Uterus (tissue), 3 donors: ENCODE measurements at regions not wholly inside any gene's neighbourhood (a gene's known extent, or its start where the extent isn't known, plus 50 kb on each side); places are given as distances from the start of the nearest gene placed in this dataset.
A peak's percentile ranks its signal among the peaks of the same experiment; 100 is the strongest.

ENCODE experiments used
- DNase-seq, 2 donors: peaks; one replicate each; pipeline ENCODE4 v3.0.0-alpha.2; 2019 to 2020
- H3K27ac ChIP-seq, 2 donors: fragments of 200-600 bp; sonication (generic); 1 replicate in 1 of 2; 2 replicates in 1 of 2; pipeline ENCODE4 v1.5.1; 2016 to 2018
- H3K27me3 ChIP-seq, 2 donors: fragments of 200-600 bp; sonication (generic); one replicate each; pipeline ENCODE4 v1.5.1; 2018 to 2019; ENCODE audit warnings: control low read depth in 1 of 2
- H3K36me3 ChIP-seq, 2 donors: fragments of 200-600 bp; sonication (generic); one replicate each; pipeline ENCODE4 v1.5.1; 2019; ENCODE audit warnings: control low read depth in 1 of 2
- H3K4me1 ChIP-seq, 2 donors: fragments of 200-600 bp; sonication (generic); one replicate each; pipeline ENCODE4 v1.5.1; 2018 to 2019; ENCODE audit warnings: control low read depth in 1 of 2
- H3K4me3 ChIP-seq, 2 donors: fragments of 200-600 bp; sonication (generic); 1 replicate in 1 of 2; 2 replicates in 1 of 2; pipeline ENCODE4 v1.5.1; 2018 to 2019; ENCODE audit warnings: mild to moderate bottlenecking in 1 of 2
- H3K9me3 ChIP-seq, 2 donors: fragments of 200-600 bp; sonication (generic); one replicate each; pipeline ENCODE4 v1.5.1; 2019; ENCODE audit warnings: control low read depth in 1 of 2
- CTCF ChIP-seq, 4 experiments: fragments of 200-600 bp in 2 of 4; fragments of 450-650 bp in 2 of 4; sonication (generic) in 2 of 4; IDR thresholded peaks; one replicate each; pipeline ENCODE4 v1.5.1; 2016 to 2019; ENCODE audit warnings: antibody characterized with exemption in 4 of 4, mild to moderate bottlenecking in 2 of 4, moderate library complexity in 1 of 4
- POLR2A ChIP-seq, 2 donors: fragments of 450-650 bp; IDR thresholded peaks; one replicate each; pipeline ENCODE4 v1.6.1; 2016; ENCODE audit warnings: antibody characterized with exemption in 2 of 2, mild to moderate bottlenecking in 1 of 2, moderate library complexity in 1 of 2
- intact Hi-C: fragments of 100-400 bp; cut with DNase I; formaldehyde crosslinking; loops from one replicate; pipeline ENCODE4 v1.15.1; 2023; ENCODE audit warnings: low total_unique reads
- donor health status: DM: yes; HTN: yes; CAD: no.

- no peak for TF ChIP-seq CTCF (IDR thresholded peaks at IDR 0.05)
- no peak for TF ChIP-seq POLR2A (IDR thresholded peaks at IDR 0.05)
- Histone ChIP-seq H3K36me3 (no peaks in the 10 kb centered on the region), H3K4me1 (peaks cover 33 to 57% of the 10 kb centered on the region in 2 donors), H3K9me3 (no peaks in the 10 kb centered on the region), H3K4me3 (no peak overlapping the region), H3K27me3 (no peaks in the 10 kb centered on the region), H3K27ac (peak overlapping the region; percentile 97)
- no peak for DNase-seq
- intact Hi-C loops: no loop called here
Measured at GRCh38 chr7:25847336-25848070, 304.5 kb upstream of the NFE2L3 start.

- DNase-seq: peak; percentile 69 to 89
- intact Hi-C loops: loop anchor here (5.0 to 10.0 kb wide), 3 partner anchors 285 to 592 kb away; no protein-coding TSS in a partner anchor
- Histone ChIP-seq H3K36me3 (no peaks in the 10 kb centered on the region), H3K4me3 (no peak overlapping the region), H3K27ac (peak overlapping the region; percentile 97), H3K9me3 (no peaks in the 10 kb centered on the region), H3K27me3 (no peaks in the 10 kb centered on the region), H3K4me1 (peaks cover 39 to 64% of the 10 kb centered on the region in 2 donors)
- TF ChIP-seq CTCF (IDR thresholded peaks at IDR 0.05) (no peak), POLR2A (IDR thresholded peaks at IDR 0.05) (peak in 1 of 2 donors; percentile 21)
Measured at GRCh38 chr7:25849500-25850184, 302.4 kb upstream of the NFE2L3 start.

GRCh38 chr7:25850216-25850615 is 301.8 kb upstream of the NFE2L3 start:
- no peak for TF ChIP-seq POLR2A (IDR thresholded peaks at IDR 0.05)
- no peak for TF ChIP-seq CTCF (IDR thresholded peaks at IDR 0.05)
- peaks cover 35 to 59% of the 10 kb centered on the region in 2 donors for H3K4me1 ChIP-seq
- no peaks in the 10 kb centered on the region for H3K27me3 ChIP-seq
- intact Hi-C loops: loop anchor here (5.0 to 10.0 kb wide), 3 partner anchors 285 to 593 kb away; no protein-coding TSS in a partner anchor
- no peak for DNase-seq
- no peaks in the 10 kb centered on the region for H3K9me3 ChIP-seq
- no peaks in the 10 kb centered on the region for H3K36me3 ChIP-seq
- no peak overlapping the region for H3K4me3 ChIP-seq
- peak overlapping the region; percentile 97 for H3K27ac ChIP-seq

GRCh38 chr7:25850735-25851134 is 301.3 kb upstream of the NFE2L3 start:
- no peaks in the 10 kb centered on the region for H3K36me3 ChIP-seq
- no peaks in the 10 kb centered on the region for H3K27me3 ChIP-seq
- no peak for DNase-seq
- no peaks in the 10 kb centered on the region for H3K9me3 ChIP-seq
- no peak overlapping the region for H3K4me3 ChIP-seq
- TF ChIP-seq POLR2A (IDR thresholded peaks at IDR 0.05) (no peak), CTCF (IDR thresholded peaks at IDR 0.05) (no peak)
- peaks cover 30 to 54% of the 10 kb centered on the region in 2 donors for H3K4me1 ChIP-seq
- H3K27ac ChIP-seq: peak overlapping the region; percentile 97
- intact Hi-C loops: loop anchor here (5.0 to 10.0 kb wide), 3 partner anchors 286 to 593 kb away; no protein-coding TSS in a partner anchor
